NCI-H524 treated with DMSO at 0.1 percent for 48 hours (cell line): ENCODE measurements at regions not wholly inside any gene's neighbourhood (a gene's known extent, or its start where the extent isn't known, plus 50 kb on each side); places are given as distances from the start of the nearest gene placed in this dataset.
"Not testable (repeated sequence)": the region's sequence is repeated elsewhere in the genome, so short reads cannot be mapped to it uniquely, and the experiment has no call there.

Experiments
- DNase-seq: peaks from one replicate; lab custom pipeline; 2025; lab: John Stamatoyannopoulos, UW

GRCh38 chr12:58009405-58010195 lies 68.2 kb downstream of the ATP23 start:
- DNase-seq = no peak

- no peak for DNase-seq
Observed at GRCh38 chr12:58011676-58012075, 70.3 kb downstream of the ATP23 start.

- not testable (repeated sequence) for DNase-seq
Observed at GRCh38 chr12:58022379-58023020, 81.1 kb downstream of the ATP23 start.

GRCh38 chr12:58025431-58025830 lies 84.1 kb downstream of the ATP23 start:
- DNase-seq = no peak

GRCh38 chr12:58026426-58026825 lies 85.1 kb downstream of the ATP23 start:
- no peak for DNase-seq

- DNase-seq = no peak
Observed at GRCh38 chr12:58026897-58027891, 85.8 kb downstream of the ATP23 start.

GRCh38 chr12:58028294-58028693 lies 86.9 kb downstream of the ATP23 start:
- no peak for DNase-seq

GRCh38 chr12:58029260-58029659 lies 87.9 kb downstream of the ATP23 start:
- no peak for DNase-seq

GRCh38 chr12:58030566-58031279 lies 89.4 kb downstream of the ATP23 start:
- no peak for DNase-seq

GRCh38 chr12:58032156-58032555 lies 90.8 kb downstream of the ATP23 start:
- no peak for DNase-seq

- DNase-seq = no peak
Observed at GRCh38 chr12:58033831-58034230, 92.5 kb downstream of the ATP23 start.

GRCh38 chr12:58034311-58034710 lies 92.9 kb downstream of the ATP23 start:
- DNase-seq = no peak

GRCh38 chr12:58034712-58035111 lies 93.3 kb downstream of the ATP23 start:
- DNase-seq = no peak

GRCh38 chr12:58041441-58041840 lies 100.1 kb downstream of the ATP23 start:
- DNase-seq = no peak

- DNase-seq = no peak
Observed at GRCh38 chr12:58044966-58045365, 103.6 kb downstream of the ATP23 start.

GRCh38 chr12:58046271-58046670 lies 104.9 kb downstream of the ATP23 start:
- DNase-seq = no peak

GRCh38 chr12:58051378-58051777 lies 110.0 kb downstream of the ATP23 start:
- no peak for DNase-seq

- no peak for DNase-seq
Observed at GRCh38 chr12:58064666-58065065, 123.3 kb downstream of the ATP23 start.

- no peak for DNase-seq
Observed at GRCh38 chr12:58066296-58066695, 124.9 kb downstream of the ATP23 start.

GRCh38 chr12:58067610-58068387 lies 126.4 kb downstream of the ATP23 start:
- DNase-seq = no peak

GRCh38 chr12:58068706-58069105 lies 127.3 kb downstream of the ATP23 start:
- DNase-seq = no peak
